ENCODE measurements at regions not wholly inside any gene's neighbourhood (a gene's known extent, or its start where the extent isn't known, plus 50 kb on each side); places are given as distances from the start of the nearest gene placed in this dataset.

DNA sequence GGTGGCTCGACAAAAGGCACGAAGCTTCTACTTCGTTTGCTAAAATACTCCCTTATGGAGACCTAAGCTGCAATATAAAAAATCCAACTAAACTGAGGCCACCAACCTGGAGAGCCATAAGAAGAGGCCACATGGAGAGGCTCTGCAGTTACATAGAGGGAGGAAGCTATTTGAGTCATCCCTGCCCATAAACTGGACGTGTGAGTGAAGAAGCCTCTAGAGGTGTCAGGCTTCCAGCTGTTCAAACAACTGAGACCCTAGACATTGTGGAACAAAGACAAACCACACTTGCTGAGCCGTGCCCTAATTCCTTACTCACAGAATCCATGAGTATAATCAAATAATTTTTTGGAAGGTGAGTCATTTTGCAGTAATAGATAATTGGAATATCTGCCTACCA, 50.2 kb upstream of the GMNC start:
- H3K36me3 Mint-ChIP-seq = no peaks in the 10 kb centered on the region
- no peak overlapping the region for H2AFZ ChIP-seq (replicated peaks)

More for the DNA sequence above, 50.2 kb upstream of the GMNC start:
- no peaks in the 10 kb centered on the region for H3K36me3 ChIP-seq
- Mint-ChIP-seq H3K4me1 (peaks cover 21% of the 10 kb centered on the region), H3K4me3 (no peak overlapping the region), H3K27ac (no peak overlapping the region), H3K27me3 (ENCODE audit: insufficient read depth, low read depth) (peaks cover 3% of the 10 kb centered on the region), H3K9me3 (peaks cover 7% of the 10 kb centered on the region)
- TF ChIP-seq EZH2phosphoT487 (IDR thresholded peaks at IDR 0.05) (no peak), EZH2 (IDR thresholded peaks at IDR 0.05) (no peak)
- TF ChIP-seq, protein P1, sequence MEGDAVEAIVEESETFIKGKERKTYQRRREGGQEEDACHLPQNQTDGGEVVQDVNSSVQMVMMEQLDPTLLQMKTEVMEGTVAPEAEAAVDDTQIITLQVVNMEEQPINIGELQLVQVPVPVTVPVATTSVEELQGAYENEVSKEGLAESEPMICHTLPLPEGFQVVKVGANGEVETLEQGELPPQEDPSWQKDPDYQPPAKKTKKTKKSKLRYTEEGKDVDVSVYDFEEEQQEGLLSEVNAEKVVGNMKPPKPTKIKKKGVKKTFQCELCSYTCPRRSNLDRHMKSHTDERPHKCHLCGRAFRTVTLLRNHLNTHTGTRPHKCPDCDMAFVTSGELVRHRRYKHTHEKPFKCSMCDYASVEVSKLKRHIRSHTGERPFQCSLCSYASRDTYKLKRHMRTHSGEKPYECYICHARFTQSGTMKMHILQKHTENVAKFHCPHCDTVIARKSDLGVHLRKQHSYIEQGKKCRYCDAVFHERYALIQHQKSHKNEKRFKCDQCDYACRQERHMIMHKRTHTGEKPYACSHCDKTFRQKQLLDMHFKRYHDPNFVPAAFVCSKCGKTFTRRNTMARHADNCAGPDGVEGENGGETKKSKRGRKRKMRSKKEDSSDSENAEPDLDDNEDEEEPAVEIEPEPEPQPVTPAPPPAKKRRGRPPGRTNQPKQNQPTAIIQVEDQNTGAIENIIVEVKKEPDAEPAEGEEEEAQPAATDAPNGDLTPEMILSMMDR (IDR thresholded peaks at IDR 0.05) = no peak
- H3K4me2 ChIP-seq = no peak overlapping the region
- H4K20me1 ChIP-seq (ENCODE audit: low read depth) = no peaks in the 10 kb centered on the region
- H3F3A ChIP-seq (ENCODE audit: low read depth) = peaks cover 9% of the 10 kb centered on the region
- peaks cover 32% of the 10 kb centered on the region for H3K4me1 ChIP-seq
- no peaks in the 10 kb centered on the region for H3K79me2 ChIP-seq (ENCODE audit: low read depth)
- no peaks in the 10 kb centered on the region for H3K27me3 ChIP-seq
- no peaks in the 10 kb centered on the region for H3K9me3 ChIP-seq (ENCODE audit: low read depth)
- H3K4me3 ChIP-seq = no peak overlapping the region
- no peak for DNase-seq (ENCODE audit: low spot score)
- no peak overlapping the region for H3K9ac ChIP-seq
- no peak overlapping the region for H3K27ac ChIP-seq

All from neural progenitor cell (in vitro differentiated cells).